ENCODE measurements at regions not wholly inside any gene's neighbourhood (a gene's known extent, or its start where the extent isn't known, plus 50 kb on each side); places are given as distances from the start of the nearest gene placed in this dataset.

GRCh38 chr14:22388669-22389595 is 200.1 kb downstream of the DAD1 start:
- Histone ChIP-seq H3K4me3 (no peak overlapping the region), H3K36me3 (no peaks in the 10 kb centered on the region), H3K27me3 (no peaks in the 10 kb centered on the region), H3K4me1 (no peaks in the 10 kb centered on the region), H3K9me3 (no peaks in the 10 kb centered on the region), H3K27ac (no peak overlapping the region)
- TF ChIP-seq POLR2A (IDR thresholded peaks at IDR 0.05) (no peak), CTCF (IDR thresholded peaks at IDR 0.05) (no peak), POLR2AphosphoS5 (IDR thresholded peaks at IDR 0.05) (no peak), EP300 (IDR thresholded peaks at IDR 0.05) (no peak)
- DNase-seq (no peak), ATAC-seq (ENCODE audit: low FRiP score in 2 of 2) (peak in 1 of 2 donors; percentile 15)
- 89 to 97% methylated on average over 8 of the region's 8 CpGs for WGBS, 2 donors

- H3K4me1 ChIP-seq = no peaks in the 10 kb centered on the region
- H3K27ac ChIP-seq = no peak overlapping the region
- H3K36me3 ChIP-seq = no peaks in the 10 kb centered on the region
- no peak overlapping the region for H3K4me3 ChIP-seq
- no peaks in the 10 kb centered on the region for H3K27me3 ChIP-seq
- no peak for ATAC-seq (ENCODE audit: low FRiP score in 2 of 2)
- TF ChIP-seq POLR2AphosphoS5 (IDR thresholded peaks at IDR 0.05) (no peak), POLR2A (IDR thresholded peaks at IDR 0.05) (no peak), CTCF (IDR thresholded peaks at IDR 0.05) (no peak), EP300 (IDR thresholded peaks at IDR 0.05) (no peak)
- peak in 1 of 2 donors; percentile 5 for DNase-seq
- 66 to 67% methylated on average over 11 of the region's 11 CpGs for WGBS, 2 donors
- no peaks in the 10 kb centered on the region for H3K9me3 ChIP-seq
Observed at GRCh38 chr14:22387776-22388241, 201.2 kb downstream of the DAD1 start.

- Histone ChIP-seq H3K9me3 (no peaks in the 10 kb centered on the region), H3K4me1 (no peaks in the 10 kb centered on the region), H3K27me3 (no peaks in the 10 kb centered on the region), H3K27ac (no peak overlapping the region), H3K36me3 (no peaks in the 10 kb centered on the region), H3K4me3 (no peak overlapping the region)
- peak in 1 of 2 donors; percentile 39 for DNase-seq
- TF ChIP-seq POLR2A (IDR thresholded peaks at IDR 0.05) (no peak), CTCF (IDR thresholded peaks at IDR 0.05) (peak; percentile 52 to 81 (median 68)), EP300 (IDR thresholded peaks at IDR 0.05) (no peak)
- peak; percentile 55 to 68 for ATAC-seq (ENCODE audit: low FRiP score in 2 of 2)
- WGBS, 2 donors = 50 to 52% methylated on average over 22 of the region's 22 CpGs
Observed at GRCh38 chr14:22386924-22387775, 201.9 kb downstream of the DAD1 start.

- no peaks in the 10 kb centered on the region for H3K36me3 ChIP-seq
- ATAC-seq (ENCODE audit: low FRiP score in 2 of 2) (no peak), DNase-seq (no peak)
- H3K27me3 ChIP-seq = no peaks in the 10 kb centered on the region
- TF ChIP-seq POLR2AphosphoS5 (IDR thresholded peaks at IDR 0.05) (no peak), CTCF (IDR thresholded peaks at IDR 0.05) (no peak), EP300 (IDR thresholded peaks at IDR 0.05) (no peak), POLR2A (IDR thresholded peaks at IDR 0.05) (no peak)
- H3K4me3 ChIP-seq = no peak overlapping the region
- peaks cover 0 to 13% (median 3%) of the 10 kb centered on the region in 4 donors for H3K4me1 ChIP-seq
- 68 to 78% methylated on average over 2 of the region's 2 CpGs for WGBS, 2 donors
- no peaks in the 10 kb centered on the region for H3K9me3 ChIP-seq
- no peak overlapping the region for H3K27ac ChIP-seq
Observed at GRCh38 chr14:22384974-22385526, 204.0 kb downstream of the DAD1 start.

Measured in upper lobe of left lung (tissue), 6 donors.